IMR-90 (cell line): ENCODE measurements at regions not wholly inside any gene's neighbourhood (a gene's known extent, or its start where the extent isn't known, plus 50 kb on each side); places are given as distances from the start of the nearest gene placed in this dataset.

Experiments used
- BHLHE40 ChIP-seq: fragments of 150-350 bp; IDR thresholded peaks from 2 replicates; pipeline ENCODE4 v1.6.1; 2016; ENCODE audit warnings: mild to moderate bottlenecking, low read depth, low read length
- CEBPB ChIP-seq: IDR thresholded peaks from 2 replicates; pipeline ENCODE4 v1.6.1; 2012; ENCODE audit warnings: low read depth, low read length, improper control_type of control experiment
- MAZ ChIP-seq: IDR thresholded peaks from 2 replicates; pipeline ENCODE4 v1.6.1; 2012; ENCODE audit warnings: low read depth, mild to moderate bottlenecking, low read length, improper control_type of control experiment, moderate library complexity, borderline replicate concordance
- POLR2A ChIP-seq: IDR thresholded peaks from 2 replicates; pipeline ENCODE4 v1.6.1; 2012; ENCODE audit warnings: mild to moderate bottlenecking, low read depth, low read length
- RCOR1 ChIP-seq: IDR thresholded peaks from 2 replicates; pipeline ENCODE4 v1.6.1; 2012; ENCODE audit warnings: mild to moderate bottlenecking, low read length, improper control_type of control experiment; ENCODE audit not compliant: insufficient replicate concordance
- RFX5 ChIP-seq: IDR thresholded peaks from 2 replicates; pipeline ENCODE4 v1.8.0; 2012; ENCODE audit warnings: low read depth, mild to moderate bottlenecking, low read length, moderate library complexity
- SMC3 ChIP-seq: fragments of 150-350 bp; IDR thresholded peaks from 2 replicates; pipeline ENCODE4 v1.6.1; 2016; ENCODE audit warnings: low read depth, mild to moderate bottlenecking, antibody characterized with exemption, low read length, moderate library complexity
- TF ChIP-seq, protein P1 (sequence below): conservative IDR thresholded peaks from 2 replicates; pipeline ENCODE4 v1.5.1; 2012; ENCODE audit warnings: mild to moderate bottlenecking, low read depth, low read length, improper control_type of control experiment
- TF ChIP-seq, protein P2 (sequence below): fragments of 150-350 bp; IDR thresholded peaks from 2 replicates; pipeline ENCODE4 v1.6.1; 2016; ENCODE audit warnings: low read depth, mild to moderate bottlenecking, low read length, moderate library complexity, borderline replicate concordance

DNA sequence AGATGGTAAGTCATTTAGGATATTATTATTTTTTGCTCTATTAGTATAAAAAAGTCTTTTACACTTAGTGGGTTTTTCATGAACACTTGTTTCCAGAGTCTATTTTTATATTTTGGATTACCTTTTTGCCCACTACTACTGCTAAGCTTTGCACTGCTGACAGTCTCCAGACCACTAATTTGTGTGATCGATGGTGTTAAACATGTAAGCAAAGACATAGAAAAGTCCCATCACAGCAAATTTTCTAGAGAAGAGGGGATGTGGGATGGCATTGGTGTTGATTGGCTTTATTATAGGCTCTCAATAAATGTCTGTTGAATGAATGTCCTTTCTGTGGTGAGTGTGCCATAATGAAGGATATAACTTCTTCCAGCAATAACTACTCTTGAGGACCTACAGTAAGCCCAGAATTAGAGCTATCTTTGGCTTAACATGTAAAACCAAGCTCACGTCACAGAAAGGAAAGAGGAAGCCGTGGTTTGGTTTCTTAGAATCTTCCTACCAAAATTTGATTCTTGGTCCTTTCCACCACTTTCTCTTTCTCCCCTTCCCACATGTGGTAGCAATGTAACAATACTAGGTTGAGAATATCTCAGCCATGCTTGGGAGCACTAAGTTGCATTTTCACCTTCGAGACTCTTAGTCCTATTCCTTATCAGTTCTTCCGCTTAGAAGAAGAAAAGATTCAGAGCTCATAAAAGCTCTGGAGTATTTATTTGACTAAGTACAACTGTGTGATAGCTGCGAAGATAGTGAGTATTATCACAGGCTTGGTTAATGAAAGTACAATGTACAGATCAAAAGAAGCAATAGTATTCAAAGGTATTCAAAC, 90.6 kb upstream of the UMPS start:
- TF ChIP-seq POLR2A (no peak), RFX5 (no peak), MAZ (no peak), BHLHE40 (no peak), CEBPB (no peak), RCOR1 (no peak), SMC3 (no peak)
- TF ChIP-seq, protein P1, sequence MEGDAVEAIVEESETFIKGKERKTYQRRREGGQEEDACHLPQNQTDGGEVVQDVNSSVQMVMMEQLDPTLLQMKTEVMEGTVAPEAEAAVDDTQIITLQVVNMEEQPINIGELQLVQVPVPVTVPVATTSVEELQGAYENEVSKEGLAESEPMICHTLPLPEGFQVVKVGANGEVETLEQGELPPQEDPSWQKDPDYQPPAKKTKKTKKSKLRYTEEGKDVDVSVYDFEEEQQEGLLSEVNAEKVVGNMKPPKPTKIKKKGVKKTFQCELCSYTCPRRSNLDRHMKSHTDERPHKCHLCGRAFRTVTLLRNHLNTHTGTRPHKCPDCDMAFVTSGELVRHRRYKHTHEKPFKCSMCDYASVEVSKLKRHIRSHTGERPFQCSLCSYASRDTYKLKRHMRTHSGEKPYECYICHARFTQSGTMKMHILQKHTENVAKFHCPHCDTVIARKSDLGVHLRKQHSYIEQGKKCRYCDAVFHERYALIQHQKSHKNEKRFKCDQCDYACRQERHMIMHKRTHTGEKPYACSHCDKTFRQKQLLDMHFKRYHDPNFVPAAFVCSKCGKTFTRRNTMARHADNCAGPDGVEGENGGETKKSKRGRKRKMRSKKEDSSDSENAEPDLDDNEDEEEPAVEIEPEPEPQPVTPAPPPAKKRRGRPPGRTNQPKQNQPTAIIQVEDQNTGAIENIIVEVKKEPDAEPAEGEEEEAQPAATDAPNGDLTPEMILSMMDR: no peak
- TF ChIP-seq, protein P2, sequence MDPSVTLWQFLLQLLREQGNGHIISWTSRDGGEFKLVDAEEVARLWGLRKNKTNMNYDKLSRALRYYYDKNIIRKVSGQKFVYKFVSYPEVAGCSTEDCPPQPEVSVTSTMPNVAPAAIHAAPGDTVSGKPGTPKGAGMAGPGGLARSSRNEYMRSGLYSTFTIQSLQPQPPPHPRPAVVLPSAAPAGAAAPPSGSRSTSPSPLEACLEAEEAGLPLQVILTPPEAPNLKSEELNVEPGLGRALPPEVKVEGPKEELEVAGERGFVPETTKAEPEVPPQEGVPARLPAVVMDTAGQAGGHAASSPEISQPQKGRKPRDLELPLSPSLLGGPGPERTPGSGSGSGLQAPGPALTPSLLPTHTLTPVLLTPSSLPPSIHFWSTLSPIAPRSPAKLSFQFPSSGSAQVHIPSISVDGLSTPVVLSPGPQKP: no peak
